Liver (tissue), 3 donors: ENCODE measurements at regions not wholly inside any gene's neighbourhood (a gene's known extent, or its start where the extent isn't known, plus 50 kb on each side); places are given as distances from the start of the nearest gene placed in this dataset.

Experiments used
- ATF3 ChIP-seq: IDR thresholded peaks from 2 replicates; pipeline ENCODE4 v1.6.1; 2016; ENCODE audit warnings: antibody characterized with exemption
- CTCF ChIP-seq: fragments of 150-350 bp; IDR thresholded peaks from 2 replicates; pipeline ENCODE4 v1.5.1; 2017; ENCODE audit warnings: improper control_type of control experiment, low read depth, low read length; ENCODE audit not compliant: missing input control
- FOXA2 ChIP-seq: IDR thresholded peaks from 2 replicates; pipeline ENCODE4 v1.6.1; 2016; ENCODE audit warnings: antibody characterized with exemption
- GABPA ChIP-seq, 2 donors: IDR thresholded peaks in 1 of 2; conservative IDR thresholded peaks in 1 of 2; 2 replicates each; pipeline ENCODE4 v1.6.1; 2016; ENCODE audit warnings: antibody characterized with exemption in 2 of 2, mild to moderate bottlenecking in 1 of 2, moderate library complexity in 1 of 2
- HNF4G ChIP-seq: IDR thresholded peaks from 2 replicates; pipeline ENCODE4 v1.6.1; 2016; ENCODE audit warnings: antibody characterized with exemption
- JUND ChIP-seq, 2 donors: IDR thresholded peaks; 2 replicates each; pipeline ENCODE4 v1.6.1; 2016; ENCODE audit warnings: antibody characterized with exemption in 2 of 2
- MAX ChIP-seq: IDR thresholded peaks from 2 replicates; pipeline ENCODE4 v1.6.1; 2016; ENCODE audit warnings: antibody characterized with exemption
- RAD21 ChIP-seq, 2 donors: IDR thresholded peaks; 2 replicates each; pipeline ENCODE4 v1.6.1; 2016; ENCODE audit warnings: antibody characterized with exemption in 2 of 2, mild to moderate bottlenecking in 2 of 2
- REST ChIP-seq: IDR thresholded peaks from 2 replicates; pipeline ENCODE4 v1.6.1; 2016; ENCODE audit warnings: antibody characterized with exemption, mild to moderate bottlenecking
- SP1 ChIP-seq: IDR thresholded peaks from 2 replicates; pipeline ENCODE4 v1.6.1; 2018; ENCODE audit warnings: antibody characterized with exemption, mild to moderate bottlenecking
- TAF1 ChIP-seq: conservative IDR thresholded peaks from 2 replicates; pipeline ENCODE4 v1.6.1; 2016; ENCODE audit warnings: antibody characterized with exemption, mild to moderate bottlenecking
- YY1 ChIP-seq: IDR thresholded peaks from 2 replicates; pipeline ENCODE4 v1.6.1; 2016; ENCODE audit warnings: antibody characterized with exemption, mild to moderate bottlenecking
- ZBTB33 ChIP-seq: IDR thresholded peaks from 2 replicates; pipeline ENCODE4 v1.6.1; 2016; ENCODE audit warnings: antibody characterized with exemption
- donor health status: healthy.
- donor health status: healthy.

- TF ChIP-seq CTCF (no peak), TAF1 (no peak), ZBTB33 (no peak), HNF4G (no peak), MAX (no peak), SP1 (no peak), YY1 (no peak), FOXA2 (no peak), JUND (IDR thresholded peaks at IDR 0.05) (no peak), REST (no peak), RAD21 (IDR thresholded peaks at IDR 0.05) (no peak), GABPA (IDR thresholded peaks at IDR 0.05 in 1 of 2, conservative IDR thresholded peaks at IDR 0.05 in 1 of 2) (no peak), ATF3 (no peak)
These were observed 197.8 kb upstream of the NR4A3 start for GRCh38 chr9:99623780-99624364.
